Endothelial cell of umbilical vein (primary cell): ENCODE measurements at regions not wholly inside any gene's neighbourhood (a gene's known extent, or its start where the extent isn't known, plus 50 kb on each side); places are given as distances from the start of the nearest gene placed in this dataset.

ENCODE experiments used
- BruUV-seq: library from RNA; stranded (reverse); fragments of 400-500 nt; replicated peaks from 2 replicates; lab custom pipeline; 2021; lab: Mats Ljungman, UMichigan
- CTCF ChIA-PET: fragments of 300-600, 350-600 bp; sonication (Branson Sonifier 250); formaldehyde crosslinking; loops from one replicate; lab custom pipeline; 2021; ENCODE audit warnings: antibody characterized with exemption, inconsistent platforms; lab: Charles Lee
- POLR2A ChIA-PET: fragments of 300-600, 350-600 bp; sonication (Branson Sonifier 250); formaldehyde crosslinking; loops from one replicate; lab custom pipeline; 2021; ENCODE audit warnings: antibody characterized with exemption, inconsistent platforms; lab: Charles Lee
- DNase-seq: peaks from one replicate; pipeline ENCODE4 v3.0.0-alpha.2; 2011; ENCODE audit warnings: low read depth, low spot score
- FAIRE-seq: peaks from 2 replicates; lab custom pipeline; 2011; peaks lifted over from hg19 to GRCh38; lab: Jason Lieb, UNC
- H2AFZ ChIP-seq: 2 replicates; pipeline ENCODE4 v1.6.0; 2012; ENCODE audit warnings: low read depth, low read length, control low read depth, inconsistent platforms
- H3K27ac ChIP-seq: 2 replicates; pipeline ENCODE4 v1.5.1; 2011; ENCODE audit warnings: low read depth, mild to moderate bottlenecking, control low read depth, low read length, moderate library complexity; ENCODE audit not compliant: insufficient read depth
- H3K27me3 ChIP-seq, 2 experiments: 2 replicates each; pipeline versions ENCODE4 v1.6.0 to v1.6.1; 2011; ENCODE audit warnings: low read length in 2 of 2, mixed read lengths in 1 of 2; ENCODE audit not compliant: control insufficient read depth in 2 of 2, insufficient read depth in 2 of 2
- H3K36me3 ChIP-seq, 2 experiments: 2 replicates in 1 of 2; 3 replicates in 1 of 2; pipeline ENCODE4 v1.5.1; 2011; ENCODE audit warnings: low read length in 2 of 2, mild to moderate bottlenecking in 1 of 2, moderate library complexity in 1 of 2; ENCODE audit not compliant: control insufficient read depth in 2 of 2, insufficient read depth in 2 of 2; ENCODE audit errors: extremely low read depth in 1 of 2
- H3K4me1 ChIP-seq: 3 replicates; pipeline ENCODE4 v1.5.1; 2011; ENCODE audit warnings: mild to moderate bottlenecking, low read length; ENCODE audit not compliant: control insufficient read depth, insufficient read depth; ENCODE audit errors: extremely low read depth
- H3K4me2 ChIP-seq: 2 replicates; pipeline ENCODE4 v1.6.1; 2011; ENCODE audit warnings: low read length, control low read depth, mixed read lengths; ENCODE audit not compliant: insufficient read depth
- H3K4me3 ChIP-seq, 3 experiments: fragments of 200-600 bp in 1 of 3; sonication (generic), shearing (Covaris generic) in 1 of 3; replicated peaks in 1 of 3; 2 replicates each; pipeline ENCODE4 v1.5.1; 2011 to 2016; ENCODE audit warnings: control low read depth in 3 of 3, low read length in 3 of 3, mild to moderate bottlenecking in 2 of 3, inconsistent platforms in 1 of 3, low read depth in 1 of 3, moderate library complexity in 1 of 3; ENCODE audit not compliant: insufficient read depth in 1 of 3
- H3K79me2 ChIP-seq: 2 replicates; pipeline ENCODE4 v1.6.0; 2012; ENCODE audit warnings: low read length, inconsistent platforms; ENCODE audit not compliant: control insufficient read depth, insufficient read depth
- H3K9ac ChIP-seq: replicated peaks from 2 replicates; pipeline ENCODE3; 2011; ENCODE audit warnings: low read length, control low read depth; ENCODE audit not compliant: insufficient read depth; ENCODE audit errors: extremely low read depth
- H3K9me1 ChIP-seq: replicated peaks from 3 replicates; pipeline ENCODE4 v1.6.0; 2011; ENCODE audit warnings: mild to moderate bottlenecking, low read length; ENCODE audit not compliant: control insufficient read depth, insufficient read depth; ENCODE audit errors: extremely low read depth
- H3K9me3 ChIP-seq: replicated peaks from 2 replicates; pipeline ENCODE4 v1.5.1; 2012; ENCODE audit warnings: low read length, inconsistent platforms; ENCODE audit not compliant: control insufficient read depth, insufficient read depth
- H4K20me1 ChIP-seq: replicated peaks from 2 replicates; pipeline ENCODE3; 2011; ENCODE audit warnings: mild to moderate bottlenecking, low read length; ENCODE audit not compliant: control insufficient read depth, insufficient read depth; ENCODE audit errors: extremely low read depth
- EZH2 ChIP-seq: IDR thresholded peaks from 2 replicates; pipeline ENCODE4 v1.6.1; 2012; ENCODE audit warnings: borderline replicate concordance, low read depth, mild to moderate bottlenecking, moderate library complexity, low read length, inconsistent platforms; ENCODE audit not compliant: severe bottlenecking
- FOS ChIP-seq: IDR thresholded peaks from 2 replicates; pipeline ENCODE4 v1.6.1; 2011; ENCODE audit warnings: mild to moderate bottlenecking, low read length, moderate library complexity, borderline replicate concordance; ENCODE audit not compliant: insufficient read depth
- GATA2 ChIP-seq: IDR thresholded peaks from 2 replicates; pipeline ENCODE4 v1.7.0; 2011; ENCODE audit warnings: low read depth, mild to moderate bottlenecking, moderate library complexity, mixed read lengths, low read length; ENCODE audit not compliant: insufficient read length, insufficient read depth
- JUN ChIP-seq: IDR thresholded peaks from 2 replicates; pipeline ENCODE4 v1.6.1; 2011; ENCODE audit warnings: borderline replicate concordance, low read depth; ENCODE audit not compliant: insufficient read length, insufficient read depth
- MYC ChIP-seq: IDR thresholded peaks from one replicate; pipeline ENCODE4 v1.6.1; 2011; ENCODE audit warnings: mild to moderate bottlenecking, low read depth, low read length
- POLR2A ChIP-seq: IDR thresholded peaks from 2 replicates; pipeline ENCODE4 v1.6.1; 2012; ENCODE audit warnings: low read depth, mild to moderate bottlenecking, control low read depth, low read length
- POLR2AphosphoS5 ChIP-seq: IDR thresholded peaks from 2 replicates; pipeline ENCODE4 v1.6.1; 2012; ENCODE audit warnings: low read depth, mild to moderate bottlenecking, control low read depth, low read length, moderate library complexity; ENCODE audit not compliant: insufficient read depth
- dilution Hi-C: fragments of 300-500 bp; cut with MboI; formaldehyde crosslinking; loops from one replicate; pipeline ENCODE4 v1.15.0; 2019; ENCODE audit warnings: low sequenced_read_pairs; ENCODE audit not compliant: extremely low pct_ligation_motif_present
- intact Hi-C: fragments of 100-400 bp; cut with micrococcal nuclease; formaldehyde crosslinking; loops from one replicate; pipeline ENCODE4 v1.10.0; 2022
- TF ChIP-seq, protein P1 (sequence below), 2 donors: IDR thresholded peaks; 1 replicate in 1 of 2; 2 replicates in 1 of 2; pipeline ENCODE4 v1.5.1; 2011; ENCODE audit warnings: low read length in 2 of 2, mild to moderate bottlenecking in 2 of 2, moderate library complexity in 2 of 2, control low read depth in 1 of 2, inconsistent platforms in 1 of 2, low read depth in 1 of 2; ENCODE audit not compliant: insufficient read depth in 1 of 2; ENCODE audit errors: extremely low read depth in 1 of 2
- TF ChIP-seq, protein P2 (sequence below): IDR thresholded peaks from 2 replicates; pipeline ENCODE4 v1.6.1; 2011; ENCODE audit not compliant: insufficient read depth, insufficient read length

DNA sequence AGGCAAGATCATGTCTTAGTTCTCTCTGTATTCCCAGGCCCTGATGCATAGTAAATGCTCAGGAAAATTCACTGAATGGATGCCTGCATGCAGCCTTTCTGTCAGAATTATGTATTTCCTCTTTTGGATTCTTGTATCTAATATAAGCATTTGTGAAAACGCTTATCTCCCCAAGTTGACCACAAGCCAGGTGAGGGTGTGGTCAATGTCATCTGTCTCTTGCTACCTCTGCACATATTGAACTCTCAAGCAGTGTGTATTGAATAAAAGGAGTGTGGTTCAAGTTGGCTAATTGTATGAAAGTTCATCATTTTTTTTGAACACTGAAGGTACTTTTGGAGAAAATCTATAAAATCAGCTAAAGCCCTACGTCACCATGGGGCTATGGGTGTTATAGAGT is 84.3 kb downstream of the CNGA2 start:
- FAIRE-seq: no peak
- no peak overlapping the region for H3K4me2 ChIP-seq
- H3K79me2 ChIP-seq: no peaks in the 10 kb centered on the region
- intact Hi-C loops: no loop called here
- no peak overlapping the region for H3K27ac ChIP-seq
- BruUV-seq: no TSS peak
- H3K4me3 ChIP-seq: no peak overlapping the region
- no peak overlapping the region for H3K9ac ChIP-seq
- no peaks in the 10 kb centered on the region for H3K4me1 ChIP-seq
- DNase-seq: no peak
- dilution Hi-C loops: no loop called here
- H3K9me1 ChIP-seq: no peaks in the 10 kb centered on the region
- H4K20me1 ChIP-seq: no peaks in the 10 kb centered on the region
- no peaks in the 10 kb centered on the region for H3K9me3 ChIP-seq
- ChIA-PET CTCF (no interaction called here), POLR2A (no interaction called here)
- no peak overlapping the region for H2AFZ ChIP-seq
- no peaks in the 10 kb centered on the region for H3K36me3 ChIP-seq
- no peaks in the 10 kb centered on the region for H3K27me3 ChIP-seq
- TF ChIP-seq MYC: no peak
- TF ChIP-seq POLR2A: no peak
- TF ChIP-seq, protein P1, sequence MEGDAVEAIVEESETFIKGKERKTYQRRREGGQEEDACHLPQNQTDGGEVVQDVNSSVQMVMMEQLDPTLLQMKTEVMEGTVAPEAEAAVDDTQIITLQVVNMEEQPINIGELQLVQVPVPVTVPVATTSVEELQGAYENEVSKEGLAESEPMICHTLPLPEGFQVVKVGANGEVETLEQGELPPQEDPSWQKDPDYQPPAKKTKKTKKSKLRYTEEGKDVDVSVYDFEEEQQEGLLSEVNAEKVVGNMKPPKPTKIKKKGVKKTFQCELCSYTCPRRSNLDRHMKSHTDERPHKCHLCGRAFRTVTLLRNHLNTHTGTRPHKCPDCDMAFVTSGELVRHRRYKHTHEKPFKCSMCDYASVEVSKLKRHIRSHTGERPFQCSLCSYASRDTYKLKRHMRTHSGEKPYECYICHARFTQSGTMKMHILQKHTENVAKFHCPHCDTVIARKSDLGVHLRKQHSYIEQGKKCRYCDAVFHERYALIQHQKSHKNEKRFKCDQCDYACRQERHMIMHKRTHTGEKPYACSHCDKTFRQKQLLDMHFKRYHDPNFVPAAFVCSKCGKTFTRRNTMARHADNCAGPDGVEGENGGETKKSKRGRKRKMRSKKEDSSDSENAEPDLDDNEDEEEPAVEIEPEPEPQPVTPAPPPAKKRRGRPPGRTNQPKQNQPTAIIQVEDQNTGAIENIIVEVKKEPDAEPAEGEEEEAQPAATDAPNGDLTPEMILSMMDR (IDR thresholded peaks at IDR 0.05; ENCODE audit: extremely low read depth in 1 of 2, insufficient read depth in 1 of 2, low read depth in 1 of 2, low read length in 2 of 2): no peak
- TF ChIP-seq GATA2: no peak
- no peak for TF ChIP-seq POLR2AphosphoS5
- TF ChIP-seq EZH2: no peak

DNA sequence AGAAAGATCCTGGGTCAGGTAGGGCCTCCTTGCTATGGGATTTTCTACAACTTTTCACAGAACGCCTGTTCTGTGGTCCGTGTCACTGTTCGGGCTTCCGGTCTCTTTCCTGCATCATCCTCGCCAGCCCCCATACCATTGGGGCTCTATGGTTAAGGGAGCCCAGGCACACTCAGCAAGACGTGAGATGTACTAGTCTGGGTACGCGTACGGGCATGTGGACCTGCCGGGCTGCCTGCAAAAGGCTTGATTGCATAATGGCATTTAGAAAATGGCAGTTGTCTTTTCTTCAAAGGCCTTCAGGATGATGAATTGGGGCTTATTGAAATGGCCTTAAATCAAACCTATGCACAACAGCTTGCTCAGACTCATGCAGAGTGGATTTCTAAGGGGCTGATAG is 86.7 kb downstream of the CNGA2 start:
- dilution Hi-C loops: no loop called here
- no TSS peak for BruUV-seq
- POLR2A ChIA-PET: no interaction called here

More for the DNA sequence above, 86.7 kb downstream of the CNGA2 start:
- Histone ChIP-seq H3K79me2 (no peaks in the 10 kb centered on the region), H3K36me3 (no peaks in the 10 kb centered on the region), H3K9me1 (no peaks in the 10 kb centered on the region), H3K4me2 (no peak overlapping the region), H4K20me1 (no peaks in the 10 kb centered on the region), H2AFZ (no peak overlapping the region), H3K4me3 (no peak overlapping the region), H3K9ac (no peak overlapping the region), H3K4me1 (no peaks in the 10 kb centered on the region), H3K9me3 (no peaks in the 10 kb centered on the region), H3K27ac (no peak overlapping the region), H3K27me3 (no peaks in the 10 kb centered on the region)
- TF ChIP-seq MYC: no peak
- TF ChIP-seq EZH2: no peak
- no peak for TF ChIP-seq FOS
- no peak for TF ChIP-seq GATA2
- TF ChIP-seq POLR2AphosphoS5: no peak
- TF ChIP-seq, protein P2, sequence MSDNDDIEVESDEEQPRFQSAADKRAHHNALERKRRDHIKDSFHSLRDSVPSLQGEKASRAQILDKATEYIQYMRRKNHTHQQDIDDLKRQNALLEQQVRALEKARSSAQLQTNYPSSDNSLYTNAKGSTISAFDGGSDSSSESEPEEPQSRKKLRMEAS: no peak
- no peak for TF ChIP-seq POLR2A
- TF ChIP-seq, protein P1 (IDR thresholded peaks at IDR 0.05; ENCODE audit: extremely low read depth in 1 of 2, insufficient read depth in 1 of 2, low read depth in 1 of 2, low read length in 2 of 2): no peak
- no peak for TF ChIP-seq JUN
- intact Hi-C loops: no loop called here
- CTCF ChIA-PET: interaction anchor here (2.3 kb wide), 1 partner anchor 812 kb away, joined by 8 read pairs; no protein-coding TSS in a partner anchor
- DNase-seq (no peak), FAIRE-seq (no peak)
